ENCODE measurements at regions not wholly inside any gene's neighbourhood (a gene's known extent, or its start where the extent isn't known, plus 50 kb on each side); places are given as distances from the start of the nearest gene placed in this dataset.
A peak's percentile ranks its signal among the peaks of the same experiment; 100 is the strongest.

- TF ChIP-seq, protein P1, sequence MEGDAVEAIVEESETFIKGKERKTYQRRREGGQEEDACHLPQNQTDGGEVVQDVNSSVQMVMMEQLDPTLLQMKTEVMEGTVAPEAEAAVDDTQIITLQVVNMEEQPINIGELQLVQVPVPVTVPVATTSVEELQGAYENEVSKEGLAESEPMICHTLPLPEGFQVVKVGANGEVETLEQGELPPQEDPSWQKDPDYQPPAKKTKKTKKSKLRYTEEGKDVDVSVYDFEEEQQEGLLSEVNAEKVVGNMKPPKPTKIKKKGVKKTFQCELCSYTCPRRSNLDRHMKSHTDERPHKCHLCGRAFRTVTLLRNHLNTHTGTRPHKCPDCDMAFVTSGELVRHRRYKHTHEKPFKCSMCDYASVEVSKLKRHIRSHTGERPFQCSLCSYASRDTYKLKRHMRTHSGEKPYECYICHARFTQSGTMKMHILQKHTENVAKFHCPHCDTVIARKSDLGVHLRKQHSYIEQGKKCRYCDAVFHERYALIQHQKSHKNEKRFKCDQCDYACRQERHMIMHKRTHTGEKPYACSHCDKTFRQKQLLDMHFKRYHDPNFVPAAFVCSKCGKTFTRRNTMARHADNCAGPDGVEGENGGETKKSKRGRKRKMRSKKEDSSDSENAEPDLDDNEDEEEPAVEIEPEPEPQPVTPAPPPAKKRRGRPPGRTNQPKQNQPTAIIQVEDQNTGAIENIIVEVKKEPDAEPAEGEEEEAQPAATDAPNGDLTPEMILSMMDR (conservative IDR thresholded peaks at IDR 0.05; ENCODE audit: low read depth, low read length), result no peak
- no peak overlapping the region for H3K4me3 ChIP-seq (ENCODE audit: low read depth, low read length)
- no peak for DNase-seq (ENCODE audit: low read depth)
These were observed 475.4 kb downstream of the DMAC1 start for GRCh38 chr9:7324152-7324598.

DNA sequence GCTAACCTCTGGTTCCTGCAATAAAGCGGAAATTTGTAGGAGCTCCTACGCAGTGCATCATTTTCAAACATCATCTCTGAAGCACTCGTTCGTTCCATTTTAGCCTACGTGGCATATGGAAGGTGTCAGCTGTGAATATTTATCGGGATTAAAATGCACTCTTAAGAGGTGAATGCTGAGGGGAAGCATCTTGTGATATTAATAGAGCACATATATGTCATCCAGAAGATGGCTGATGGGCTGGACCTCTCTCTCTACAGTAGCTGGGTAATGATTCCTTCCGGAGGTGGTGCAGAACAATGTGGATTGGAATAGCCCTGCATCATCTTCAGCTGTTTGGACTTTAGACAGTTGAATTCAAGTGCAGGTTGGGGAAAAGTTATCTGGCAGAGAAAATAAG lies 478.7 kb downstream of the DMAC1 start:
- no peak for DNase-seq (ENCODE audit: low read depth)
- no peak overlapping the region for H3K4me3 ChIP-seq (ENCODE audit: low read depth, low read length)
- TF ChIP-seq, protein P1 (conservative IDR thresholded peaks at IDR 0.05; ENCODE audit: low read depth, low read length), result no peak

- TF ChIP-seq, protein P1 (conservative IDR thresholded peaks at IDR 0.05; ENCODE audit: low read depth, low read length), result no peak
- peak; percentile 88 for DNase-seq (ENCODE audit: low read depth)
- no peak overlapping the region for H3K4me3 ChIP-seq (ENCODE audit: low read depth, low read length)
These were observed 479.4 kb downstream of the DMAC1 start for GRCh38 chr9:7320139-7320538.

- TF ChIP-seq, protein P1 (conservative IDR thresholded peaks at IDR 0.05; ENCODE audit: low read depth, low read length), result peak; percentile 40
- DNase-seq (ENCODE audit: low read depth), result peak; percentile 22
- H3K4me3 ChIP-seq (ENCODE audit: low read depth, low read length), result no peak overlapping the region
These were observed 480.7 kb downstream of the DMAC1 start for GRCh38 chr9:7318920-7319319.

DNA sequence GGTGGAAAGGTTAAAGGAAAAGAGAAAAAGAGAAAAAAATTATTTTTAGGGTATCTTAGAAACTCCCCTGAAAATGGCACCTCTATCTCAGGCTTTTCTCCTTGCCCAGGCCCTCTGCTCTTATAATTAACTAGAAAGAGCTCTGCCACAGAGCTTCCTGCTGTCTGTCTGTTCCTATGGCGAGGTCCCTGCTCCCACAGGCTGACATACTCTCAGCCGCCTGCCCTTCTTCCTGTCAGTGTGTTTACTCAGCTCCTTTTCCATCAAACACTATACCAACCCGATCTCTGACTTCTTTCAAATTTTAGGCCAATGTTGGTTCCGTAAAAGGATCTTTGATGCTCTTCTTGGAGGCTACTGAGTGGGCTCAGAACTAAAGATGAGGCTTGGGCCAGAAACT lies 482.6 kb downstream of the DMAC1 start:
- DNase-seq (ENCODE audit: low read depth), result no peak
- H3K4me3 ChIP-seq (ENCODE audit: low read depth, low read length), result no peak overlapping the region
- TF ChIP-seq, protein P1 (conservative IDR thresholded peaks at IDR 0.05; ENCODE audit: low read depth, low read length), result no peak

- H3K4me3 ChIP-seq (ENCODE audit: low read depth, low read length), result no peak overlapping the region
- peak; percentile 24 for DNase-seq (ENCODE audit: low read depth)
- TF ChIP-seq, protein P1 (conservative IDR thresholded peaks at IDR 0.05; ENCODE audit: low read depth, low read length), result no peak
These were observed 483.3 kb downstream of the DMAC1 start for GRCh38 chr9:7316166-7316795.

GRCh38 chr9:7315746-7316145 lies 483.8 kb downstream of the DMAC1 start:
- TF ChIP-seq, protein P1 (conservative IDR thresholded peaks at IDR 0.05; ENCODE audit: low read depth, low read length), result no peak
- DNase-seq (ENCODE audit: low read depth), result peak; percentile 36
- no peak overlapping the region for H3K4me3 ChIP-seq (ENCODE audit: low read depth, low read length)

Measured in choroid plexus epithelial cell (primary cell).